H1 (cell line): ENCODE measurements at regions not wholly inside any gene's neighbourhood (a gene's known extent, or its start where the extent isn't known, plus 50 kb on each side); places are given as distances from the start of the nearest gene placed in this dataset.

Experiments
- POLR2A ChIP-seq, 2 experiments: IDR thresholded peaks; 1 replicate in 1 of 2; 2 replicates in 1 of 2; pipeline ENCODE4 v1.6.1; 2011; ENCODE audit warnings: low read depth in 2 of 2, low read length in 2 of 2, mild to moderate bottlenecking in 2 of 2; ENCODE audit errors: control extremely low read depth in 1 of 2

DNA sequence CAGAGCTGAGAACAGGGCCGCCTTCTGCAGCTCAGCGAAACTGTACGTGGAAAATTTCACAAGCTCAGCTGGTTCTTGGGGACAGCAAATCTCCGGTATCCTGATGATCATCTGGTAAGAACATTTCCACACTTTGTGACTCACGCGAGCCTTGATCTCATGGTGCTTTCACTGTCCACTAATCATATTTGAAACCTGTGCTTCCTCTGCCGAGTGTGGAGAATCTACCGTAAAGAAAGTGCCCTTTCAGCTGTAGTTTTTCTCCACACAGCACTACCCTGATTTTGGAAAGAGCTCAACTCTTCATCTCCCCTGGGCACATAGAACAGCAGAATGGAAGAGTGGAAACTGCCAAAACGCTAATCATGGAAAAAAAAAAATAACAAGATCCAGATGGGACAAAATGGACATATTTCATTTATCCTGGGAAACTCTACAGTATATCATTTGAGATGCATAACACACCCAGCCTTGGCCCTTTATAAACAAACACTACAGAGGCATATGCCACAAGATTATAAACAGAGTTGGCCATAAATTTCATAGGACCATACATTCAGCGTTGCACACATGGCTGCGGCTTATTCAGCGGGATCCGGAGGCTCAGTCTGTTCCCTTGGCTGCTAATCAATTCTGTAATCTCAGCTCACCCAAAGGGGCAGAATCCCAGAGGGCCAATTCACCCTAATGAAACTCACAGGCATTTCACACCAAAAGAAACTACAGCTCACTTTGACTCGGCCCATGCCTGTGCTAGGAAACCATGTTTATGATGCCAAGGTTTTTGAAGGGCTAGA is 434.5 kb downstream of the HDGFL1 start (continued):
- no peak for TF ChIP-seq POLR2A (IDR thresholded peaks at IDR 0.05; ENCODE audit: control extremely low read depth in 1 of 2, low read depth in 2 of 2, low read length in 2 of 2)
